MG63 (cell line): ENCODE measurements at regions not wholly inside any gene's neighbourhood (a gene's known extent, or its start where the extent isn't known, plus 50 kb on each side); places are given as distances from the start of the nearest gene placed in this dataset.
A peak's percentile ranks its signal among the peaks of the same experiment; 100 is the strongest.

Experiments used
- DNase-seq: peaks from one replicate; pipeline ENCODE4 v3.0.0-alpha.2; 2020
- H3K27me3 ChIP-seq: fragments of 250-450 bp; sonication (Bioruptor Pico); 2 replicates; pipeline ENCODE4 v1.5.1; 2020; ENCODE audit warnings: mild to moderate bottlenecking, moderate library complexity
- H3K36me3 ChIP-seq: fragments of 250-450 bp; sonication (Bioruptor Pico); 2 replicates; pipeline ENCODE4 v1.5.1; 2020; ENCODE audit warnings: mild to moderate bottlenecking, moderate library complexity
- H3K4me3 ChIP-seq: fragments of 250-450 bp; sonication (Bioruptor Pico); 2 replicates; pipeline ENCODE4 v1.5.1; 2020; ENCODE audit warnings: mild to moderate bottlenecking, moderate library complexity
- H3K9me3 ChIP-seq: fragments of 250-450 bp; sonication (Bioruptor Pico); 2 replicates; pipeline ENCODE4 v1.5.1; 2020; ENCODE audit warnings: mild to moderate bottlenecking, moderate library complexity

DNA sequence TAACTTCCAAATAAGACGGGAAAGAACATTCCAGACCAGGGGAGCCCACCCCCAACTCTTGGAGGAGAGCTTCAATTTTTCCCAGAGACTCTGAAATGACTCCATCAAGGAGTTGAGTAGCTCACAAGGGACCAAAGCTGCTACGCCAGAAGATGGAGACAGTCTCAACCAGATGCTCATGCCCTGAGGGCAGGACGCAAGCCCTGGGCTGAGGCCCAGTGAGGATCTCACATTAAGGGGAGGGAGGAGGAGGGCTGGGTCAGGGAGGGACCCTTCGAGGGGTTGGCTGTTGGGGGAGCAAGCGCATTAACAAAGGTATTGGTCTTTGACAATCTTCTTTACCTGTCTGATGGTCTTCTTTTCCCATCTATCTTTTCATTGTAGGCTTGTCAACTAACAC, 141.3 kb upstream of the SLC1A4 start:
- Histone ChIP-seq H3K4me3 (no peak overlapping the region), H3K9me3 (no peaks in the 10 kb centered on the region), H3K36me3 (no peaks in the 10 kb centered on the region), H3K27me3 (no peaks in the 10 kb centered on the region)
- DNase-seq: no peak

DNA sequence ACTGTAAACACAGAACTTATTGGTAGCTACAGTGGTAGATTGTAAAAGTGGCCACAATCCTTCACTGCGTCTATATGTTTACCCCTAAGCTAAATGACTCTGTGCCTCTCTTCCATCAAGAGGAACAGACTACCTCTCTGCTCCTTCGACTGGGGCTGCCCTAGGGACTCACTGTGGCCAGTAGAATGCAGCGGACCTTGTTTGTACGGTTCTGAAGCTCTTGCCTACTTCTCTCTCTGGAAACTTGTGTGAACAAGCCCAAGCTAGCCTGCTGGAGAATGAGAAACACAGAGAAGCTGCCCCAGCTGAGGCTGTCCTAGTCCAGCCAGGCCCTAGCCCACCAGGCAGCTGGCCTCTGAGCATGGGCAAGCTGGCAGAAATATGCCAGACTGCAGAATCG, 140.8 kb upstream of the SLC1A4 start:
- DNase-seq: no peak
- Histone ChIP-seq H3K27me3 (no peaks in the 10 kb centered on the region), H3K4me3 (no peak overlapping the region), H3K36me3 (no peaks in the 10 kb centered on the region), H3K9me3 (no peaks in the 10 kb centered on the region)

DNA sequence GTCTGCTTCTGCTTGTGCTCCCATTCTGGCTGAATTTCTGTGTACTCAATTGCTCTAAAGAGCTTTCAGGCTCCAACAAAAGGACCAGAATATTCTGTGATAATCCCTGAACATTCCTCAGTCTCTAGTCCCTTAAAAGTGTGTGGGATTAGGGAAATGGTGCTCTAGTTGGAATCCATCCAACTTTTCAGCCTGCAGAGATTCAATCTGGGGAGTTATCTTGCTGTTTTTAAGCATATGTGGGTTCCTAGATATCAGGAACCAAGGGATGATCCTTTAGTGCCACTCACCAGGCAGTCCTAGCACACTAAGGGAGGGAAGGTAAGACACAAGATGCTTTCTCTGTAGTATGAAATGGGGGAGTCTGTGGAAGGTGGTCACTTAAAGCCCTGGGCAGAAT, 140.3 kb upstream of the SLC1A4 start:
- Histone ChIP-seq H3K27me3 (no peaks in the 10 kb centered on the region), H3K36me3 (no peaks in the 10 kb centered on the region), H3K4me3 (no peak overlapping the region), H3K9me3 (no peaks in the 10 kb centered on the region)
- DNase-seq: no peak

DNA sequence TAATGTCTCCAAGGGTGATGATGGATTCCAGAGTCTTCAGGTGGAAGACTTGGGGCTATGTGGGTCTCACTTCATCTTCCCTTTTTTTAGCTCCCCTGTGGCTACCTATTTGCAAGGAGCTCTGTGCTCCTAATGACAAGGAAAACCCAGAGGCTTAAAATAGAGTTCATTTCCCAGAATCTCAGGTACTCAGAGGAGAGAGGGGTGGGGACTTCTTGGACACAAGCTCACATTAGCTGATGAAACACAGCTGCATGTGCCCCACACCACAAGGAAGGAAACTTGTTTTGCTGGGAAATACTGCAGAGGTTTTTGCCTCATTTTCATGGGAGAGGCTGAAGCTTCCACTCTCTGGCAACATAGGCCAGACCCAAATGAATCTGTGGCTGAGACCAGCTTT, 138.6 kb upstream of the SLC1A4 start:
- no peak overlapping the region for H3K4me3 ChIP-seq
- DNase-seq: no peak

DNA sequence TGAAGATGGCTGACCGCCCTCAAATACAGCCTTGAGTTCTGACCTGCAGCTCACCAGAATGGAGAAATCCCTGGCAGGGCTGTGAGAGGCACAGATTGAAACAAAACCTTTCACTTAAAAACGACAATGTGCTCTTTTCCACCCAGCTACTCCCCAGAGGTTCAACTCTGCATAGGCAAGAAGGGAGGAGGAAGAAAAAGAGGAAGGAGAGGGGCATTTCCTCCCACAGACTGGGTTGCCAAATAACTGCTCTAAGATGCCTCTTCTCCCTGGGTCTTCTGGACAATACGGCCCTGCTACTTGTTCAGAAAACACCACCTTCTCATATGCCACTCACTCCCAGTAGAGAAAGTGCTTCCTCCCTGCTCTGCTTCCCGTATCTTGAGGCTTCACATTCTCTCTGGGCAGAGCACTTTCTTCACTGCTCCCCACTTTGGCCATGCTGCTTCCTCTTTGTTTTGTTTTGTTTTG, 136.4 kb upstream of the SLC1A4 start:
- no peak overlapping the region for H3K4me3 ChIP-seq
- H3K9me3 ChIP-seq: no peaks in the 10 kb centered on the region
- DNase-seq: no peak
- no peaks in the 10 kb centered on the region for H3K36me3 ChIP-seq
- no peaks in the 10 kb centered on the region for H3K27me3 ChIP-seq

More for the DNA sequence above, 138.6 kb upstream of the SLC1A4 start:
- no peaks in the 10 kb centered on the region for H3K27me3 ChIP-seq
- H3K9me3 ChIP-seq: no peaks in the 10 kb centered on the region
- no peaks in the 10 kb centered on the region for H3K36me3 ChIP-seq

DNA sequence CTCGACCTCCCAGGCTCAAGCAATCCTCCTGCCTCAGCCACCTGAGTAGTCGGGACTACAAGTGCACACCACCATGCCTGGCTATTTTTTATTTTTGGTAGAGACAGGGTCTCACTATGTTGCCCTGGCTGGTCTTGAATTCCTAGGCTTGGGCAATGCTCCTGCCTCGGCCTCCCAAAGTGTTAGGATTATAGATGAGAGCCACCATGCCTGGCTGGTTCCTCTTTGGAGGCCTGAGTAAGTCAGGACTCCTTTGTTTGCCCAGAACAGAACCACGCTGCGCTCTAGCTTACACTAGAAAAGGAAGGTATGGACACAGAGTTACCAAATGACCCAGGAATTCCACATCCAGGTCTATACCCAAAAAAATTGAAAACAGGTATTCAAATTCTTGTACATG, 135.9 kb upstream of the SLC1A4 start:
- H3K36me3 ChIP-seq: no peaks in the 10 kb centered on the region
- no peaks in the 10 kb centered on the region for H3K27me3 ChIP-seq
- no peak for DNase-seq

DNA sequence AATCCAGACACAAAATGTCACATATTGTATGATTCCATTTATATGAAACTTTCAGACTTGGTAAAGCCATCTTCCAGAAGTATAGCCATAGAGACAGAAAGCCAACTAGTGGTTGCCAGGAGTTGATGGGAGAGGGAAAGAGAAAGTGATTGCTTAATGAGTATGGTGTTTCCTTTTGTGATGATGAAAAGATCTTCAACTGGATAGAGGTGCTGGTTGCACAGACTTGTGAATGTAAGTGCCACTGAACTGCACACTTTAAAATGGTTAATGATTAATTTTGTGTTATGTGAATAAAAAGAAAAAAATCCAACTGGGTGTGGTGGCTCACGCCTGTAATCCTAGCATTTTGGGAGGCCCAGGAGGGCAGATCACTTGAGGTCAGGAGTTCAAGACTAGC, 135.3 kb upstream of the SLC1A4 start:
- no peaks in the 10 kb centered on the region for H3K9me3 ChIP-seq
- no peaks in the 10 kb centered on the region for H3K36me3 ChIP-seq
- H3K4me3 ChIP-seq: no peak overlapping the region
- DNase-seq: no peak
- no peaks in the 10 kb centered on the region for H3K27me3 ChIP-seq

More for the DNA sequence above, 135.9 kb upstream of the SLC1A4 start:
- Histone ChIP-seq H3K9me3 (no peaks in the 10 kb centered on the region), H3K4me3 (no peak overlapping the region)

DNA sequence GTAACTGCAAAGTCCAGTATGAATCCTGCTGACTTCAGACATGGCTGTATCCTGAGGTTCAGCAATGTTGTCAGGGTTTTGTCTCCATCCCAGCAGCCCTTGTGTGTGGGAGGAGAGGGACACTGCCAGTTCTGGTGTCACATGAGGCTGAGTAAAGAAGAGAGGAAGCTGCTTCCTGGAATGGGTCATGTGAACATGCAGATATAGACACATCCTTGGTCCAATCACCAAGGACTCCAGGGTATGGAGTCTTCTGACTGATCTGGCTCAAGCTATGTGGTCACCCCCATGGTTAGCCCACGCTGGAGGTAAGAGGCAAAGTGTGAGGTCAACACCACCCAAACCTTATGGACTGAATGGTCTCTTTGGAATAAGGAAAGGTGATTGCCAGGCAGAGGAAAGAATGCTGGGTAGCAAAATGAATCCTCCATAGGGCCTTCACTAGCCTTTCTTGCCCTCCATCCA, 134.4 kb upstream of the SLC1A4 start:
- Histone ChIP-seq H3K9me3 (no peaks in the 10 kb centered on the region), H3K36me3 (no peaks in the 10 kb centered on the region), H3K4me3 (no peak overlapping the region), H3K27me3 (no peaks in the 10 kb centered on the region)
- peak; percentile 53 for DNase-seq

DNA sequence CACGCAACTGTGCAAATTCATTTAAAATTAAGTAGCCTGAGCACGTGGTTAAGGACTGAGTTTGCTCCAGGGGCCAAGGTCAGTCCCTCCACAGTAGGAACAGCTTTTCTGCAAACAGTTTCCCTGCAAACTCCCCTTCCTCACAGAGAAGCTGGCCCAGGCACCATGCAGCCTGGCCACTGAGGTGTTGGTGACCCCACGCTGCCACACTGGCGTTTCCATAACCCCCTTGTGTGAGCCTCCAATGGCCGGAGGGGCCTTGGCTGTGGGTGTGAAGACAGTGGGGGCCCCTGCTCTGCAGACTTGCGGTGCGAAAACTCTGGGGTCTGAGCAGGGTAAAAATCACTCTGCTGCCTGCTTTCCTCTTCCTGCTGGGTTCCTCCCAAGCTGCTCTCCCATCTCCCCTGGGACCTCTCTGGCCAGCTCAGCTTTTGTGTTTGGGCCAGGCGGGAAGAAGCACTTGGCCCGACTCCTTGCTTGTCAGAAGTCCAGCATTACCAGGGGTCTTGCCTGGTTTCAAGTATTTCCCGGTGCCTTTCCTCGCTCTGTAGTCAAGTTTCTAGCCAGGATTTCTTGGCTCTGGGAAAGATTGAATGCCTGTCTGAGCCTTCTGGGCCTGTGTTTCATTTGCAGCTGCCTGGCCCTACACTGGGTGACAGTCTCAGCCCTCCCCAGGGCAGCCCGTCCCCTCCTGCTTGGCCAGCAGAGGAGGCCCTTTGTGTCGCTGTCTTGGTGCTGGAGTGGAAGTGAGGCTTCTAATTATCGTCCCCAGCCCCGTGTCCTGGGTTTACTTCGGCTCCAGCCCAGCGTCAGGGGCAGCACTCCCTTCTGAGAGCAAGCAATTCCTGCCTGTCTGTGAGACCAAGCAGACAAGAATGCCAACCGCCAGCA, 131.4 kb upstream of the SLC1A4 start:
- H3K9me3 ChIP-seq: peaks cover 5% of the 10 kb centered on the region; the same call in 1 of the 2 replicates
- no peak overlapping the region for H3K4me3 ChIP-seq
- H3K36me3 ChIP-seq: no peaks in the 10 kb centered on the region; the same call in 1 of the 2 replicates
- H3K27me3 ChIP-seq: no peaks in the 10 kb centered on the region
- DNase-seq: peak; percentile 94

DNA sequence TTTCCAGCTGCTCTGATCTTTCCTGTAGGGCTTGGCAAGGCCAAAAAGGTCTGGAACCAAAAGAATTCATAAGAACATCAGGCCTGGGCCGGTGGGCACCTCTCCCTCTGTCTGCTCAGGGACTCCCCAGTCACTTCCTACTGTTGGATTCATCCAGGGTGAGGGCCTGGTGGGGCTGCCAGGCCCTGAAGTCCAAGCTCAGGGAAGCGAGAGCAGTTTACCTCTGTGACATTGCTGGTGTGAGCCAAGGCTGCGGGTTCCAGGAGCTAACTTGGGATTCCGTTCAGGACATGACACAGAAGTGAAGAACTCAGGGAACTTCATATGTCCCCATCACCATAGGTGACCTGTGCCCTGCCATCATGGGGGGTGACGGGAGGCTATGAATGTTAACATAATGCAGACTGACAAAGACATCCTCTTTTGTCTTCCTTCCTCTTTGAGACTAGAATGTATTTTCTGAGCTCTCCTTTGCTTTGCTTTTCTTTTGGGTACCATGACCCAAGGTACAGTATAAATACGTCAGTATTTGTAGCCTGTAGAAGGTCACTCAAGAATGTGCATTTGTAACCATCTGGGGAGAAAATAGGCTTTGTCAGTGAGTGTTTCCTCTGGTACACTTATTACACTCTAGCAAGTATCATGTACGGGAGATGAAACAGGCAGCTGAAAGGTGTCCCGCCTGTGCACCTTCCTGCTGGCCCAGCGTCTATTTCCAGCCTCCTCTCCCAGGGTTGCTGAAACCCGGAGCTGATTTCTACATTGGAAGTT, 130.5 kb upstream of the SLC1A4 start:
- DNase-seq: no peak
- no peak overlapping the region for H3K4me3 ChIP-seq
- H3K9me3 ChIP-seq: peaks cover 7% of the 10 kb centered on the region; the same call in 1 of the 2 replicates
- no peaks in the 10 kb centered on the region for H3K27me3 ChIP-seq
- no peaks in the 10 kb centered on the region; the same call in 1 of the 2 replicates for H3K36me3 ChIP-seq

DNA sequence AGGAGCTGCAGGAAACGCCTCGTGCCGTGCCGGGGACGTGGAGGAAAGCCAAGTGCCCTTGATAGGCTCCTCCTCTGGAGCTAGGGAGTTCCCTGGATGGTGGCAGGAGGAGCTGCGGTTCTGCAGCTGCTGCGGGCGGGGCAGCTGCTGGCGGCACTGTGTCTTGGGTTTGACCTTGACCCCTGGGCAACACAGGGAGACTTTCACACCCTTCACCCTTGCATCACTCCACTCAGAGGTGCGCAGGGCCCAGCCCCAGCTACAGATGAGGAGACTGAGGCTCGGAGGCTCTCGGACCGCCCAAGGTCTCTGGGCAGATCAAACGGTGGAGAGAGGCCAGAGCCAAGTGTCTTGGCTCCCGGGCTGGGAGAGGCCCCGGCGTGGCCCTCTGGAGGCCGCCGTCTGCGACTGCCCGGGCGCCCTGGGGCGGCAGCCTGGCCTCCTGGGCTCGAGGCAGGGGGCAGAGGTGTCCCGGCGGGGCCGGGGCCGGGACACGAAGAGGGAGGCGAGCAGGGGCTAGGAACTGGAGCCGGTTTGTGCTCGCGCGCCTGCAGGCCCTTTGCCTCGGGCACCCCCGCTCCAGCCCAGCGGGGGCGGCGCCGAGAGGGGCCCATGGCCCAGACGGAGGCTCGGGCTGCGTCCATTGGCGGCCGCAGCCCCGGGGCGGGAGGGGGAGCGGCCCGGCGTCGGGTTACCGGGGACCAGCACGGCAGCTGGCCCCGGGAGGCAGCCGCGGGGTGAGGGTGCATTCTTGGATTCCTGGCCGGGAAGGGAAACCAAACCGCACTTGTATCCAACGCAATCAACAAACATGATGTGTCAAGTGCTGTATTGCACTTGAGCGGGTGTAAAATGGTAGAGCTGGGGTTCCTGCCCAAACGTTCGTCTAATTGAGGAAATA, 129.6 kb upstream of the SLC1A4 start:
- peak; percentile 98 for DNase-seq
- Histone ChIP-seq H3K4me3 (peak overlapping the region; percentile 17), H3K27me3 (no peaks in the 10 kb centered on the region)

DNA sequence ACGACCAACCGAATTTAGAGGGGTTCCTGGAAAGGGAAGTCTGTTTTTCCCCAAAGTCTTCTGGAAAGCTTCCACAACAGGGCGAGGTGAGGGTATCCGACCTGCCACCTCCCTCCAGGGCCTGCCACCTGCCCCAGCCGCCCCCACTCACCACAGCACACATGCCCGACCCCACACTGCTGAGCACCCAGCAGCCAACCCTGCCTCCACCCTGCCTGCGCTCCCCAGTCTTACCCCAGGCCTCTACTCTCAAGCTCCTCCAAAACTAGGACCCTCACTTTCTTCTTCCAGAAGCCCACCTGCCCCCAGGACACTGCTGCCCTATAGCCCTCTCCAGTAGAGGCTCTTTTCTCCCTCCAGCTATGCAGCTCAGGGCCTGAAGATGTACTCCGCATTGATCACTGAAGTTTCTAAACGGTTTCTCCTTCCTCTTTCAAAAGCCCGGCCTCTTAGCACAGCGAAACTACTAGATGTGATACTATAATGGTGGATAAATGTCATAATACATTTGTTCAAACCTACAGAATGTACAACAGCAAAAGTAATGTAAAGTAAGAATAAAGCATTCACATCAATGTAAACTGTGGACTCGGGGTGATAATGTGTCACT, 128.8 kb upstream of the SLC1A4 start:
- peaks cover 7% of the 10 kb centered on the region; the same call in 1 of the 2 replicates for H3K9me3 ChIP-seq
- no peaks in the 10 kb centered on the region; the same call in 1 of the 2 replicates for H3K36me3 ChIP-seq
- DNase-seq: no peak
- peak overlapping the region; percentile 3; the same call in 1 of the 2 replicates for H3K4me3 ChIP-seq
- no peaks in the 10 kb centered on the region for H3K27me3 ChIP-seq

More for the DNA sequence above, 129.6 kb upstream of the SLC1A4 start:
- no peaks in the 10 kb centered on the region; the same call in 1 of the 2 replicates for H3K36me3 ChIP-seq
- peaks cover 7% of the 10 kb centered on the region; the same call in 1 of the 2 replicates for H3K9me3 ChIP-seq

DNA sequence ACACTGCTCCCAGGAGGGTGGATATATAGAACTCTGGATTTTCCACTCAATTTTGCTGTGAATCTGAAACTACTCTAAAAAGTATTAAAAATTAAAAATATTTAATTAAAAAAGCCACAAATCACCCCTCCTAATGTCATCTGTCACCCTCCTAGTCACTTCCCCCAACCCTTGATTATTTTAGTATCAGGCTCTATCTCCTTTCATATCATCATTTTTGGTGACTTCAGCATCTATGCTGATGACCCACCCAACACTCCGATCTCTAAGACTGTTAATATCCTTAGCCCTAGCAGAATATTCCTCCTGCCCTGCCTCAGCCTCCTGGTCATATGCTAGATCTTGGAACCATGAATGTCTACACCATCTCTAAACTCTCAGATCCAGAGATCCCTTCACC, 128.3 kb upstream of the SLC1A4 start:
- no peak overlapping the region for H3K4me3 ChIP-seq
- H3K36me3 ChIP-seq: no peaks in the 10 kb centered on the region; the same call in 1 of the 2 replicates
- DNase-seq: no peak
- H3K9me3 ChIP-seq: peaks cover 7% of the 10 kb centered on the region; the same call in 1 of the 2 replicates
- no peaks in the 10 kb centered on the region for H3K27me3 ChIP-seq

DNA sequence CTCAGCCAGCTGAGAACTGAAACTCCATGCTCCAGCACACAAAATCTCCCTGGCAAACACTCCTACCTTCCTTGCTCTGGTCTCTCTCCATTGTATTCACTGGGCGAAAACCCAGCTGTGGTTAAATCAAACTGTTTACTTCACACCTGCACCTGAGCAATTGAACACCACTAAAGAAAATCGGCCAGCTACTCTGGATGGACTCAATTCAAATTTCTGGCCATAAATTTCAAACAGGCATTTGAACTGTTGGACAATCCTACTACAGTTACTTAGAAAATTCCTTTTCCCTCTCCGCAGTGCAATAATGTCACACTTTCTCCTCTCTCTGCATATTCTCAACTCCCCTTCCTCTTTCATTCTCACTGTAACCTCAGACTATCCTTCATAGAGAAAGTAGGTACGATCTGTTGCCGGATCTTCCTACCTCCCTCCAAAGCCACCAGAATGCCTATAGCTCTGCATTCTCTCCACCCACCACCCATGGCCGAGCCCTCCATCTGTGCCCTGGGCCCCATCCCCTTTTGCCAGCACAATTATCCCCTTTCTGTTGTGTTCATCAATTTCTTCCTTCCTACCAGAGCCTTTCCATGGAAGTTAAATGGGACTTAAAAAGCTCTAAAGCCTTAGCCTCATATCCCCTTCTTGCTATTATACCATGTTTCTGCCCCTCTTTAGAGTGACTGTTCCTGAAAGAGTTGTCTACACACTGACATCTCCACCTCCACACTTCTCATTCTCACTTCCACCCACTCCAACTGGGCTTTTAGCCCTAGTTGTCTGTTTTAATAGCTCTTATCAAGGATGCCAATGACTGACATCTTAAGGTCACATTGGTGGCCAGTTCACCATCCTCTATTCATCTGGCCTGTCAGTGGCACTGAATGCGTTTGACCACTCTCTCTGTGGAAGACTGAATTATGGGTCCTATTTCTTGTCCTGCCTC, 127.5 kb upstream of the SLC1A4 start:
- peaks cover 7% of the 10 kb centered on the region; the same call in 1 of the 2 replicates for H3K9me3 ChIP-seq
- H3K27me3 ChIP-seq: no peaks in the 10 kb centered on the region
- no peak overlapping the region for H3K4me3 ChIP-seq
- H3K36me3 ChIP-seq: no peaks in the 10 kb centered on the region; the same call in 1 of the 2 replicates
- DNase-seq: no peak

DNA sequence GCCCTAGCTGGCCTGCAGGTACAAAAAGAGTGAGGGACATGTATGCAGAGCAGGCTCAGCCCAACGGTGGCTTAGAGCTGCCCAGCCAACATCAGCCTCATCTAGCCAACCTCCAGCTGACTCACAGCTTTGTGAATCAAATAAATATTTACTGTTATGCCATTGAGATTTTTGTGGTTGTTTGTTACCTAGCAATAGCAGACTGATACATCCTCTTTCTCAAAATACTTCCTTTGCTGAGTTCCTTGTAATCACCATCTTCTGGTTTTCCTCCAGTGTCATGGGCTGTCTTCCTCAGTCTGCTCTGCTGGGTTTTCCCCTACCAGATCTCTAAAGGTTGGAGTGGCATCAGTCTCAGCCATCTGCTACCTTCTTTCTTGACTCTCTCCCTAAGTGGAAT, 126.6 kb upstream of the SLC1A4 start:
- H3K36me3 ChIP-seq: no peaks in the 10 kb centered on the region; the same call in 1 of the 2 replicates
- no peak for DNase-seq
- no peak overlapping the region for H3K4me3 ChIP-seq
- H3K27me3 ChIP-seq: no peaks in the 10 kb centered on the region
- H3K9me3 ChIP-seq: peaks cover 7% of the 10 kb centered on the region; the same call in 1 of the 2 replicates
